ENCODE measurements at regions not wholly inside any gene's neighbourhood (a gene's known extent, or its start where the extent isn't known, plus 50 kb on each side); places are given as distances from the start of the nearest gene placed in this dataset.

DNA sequence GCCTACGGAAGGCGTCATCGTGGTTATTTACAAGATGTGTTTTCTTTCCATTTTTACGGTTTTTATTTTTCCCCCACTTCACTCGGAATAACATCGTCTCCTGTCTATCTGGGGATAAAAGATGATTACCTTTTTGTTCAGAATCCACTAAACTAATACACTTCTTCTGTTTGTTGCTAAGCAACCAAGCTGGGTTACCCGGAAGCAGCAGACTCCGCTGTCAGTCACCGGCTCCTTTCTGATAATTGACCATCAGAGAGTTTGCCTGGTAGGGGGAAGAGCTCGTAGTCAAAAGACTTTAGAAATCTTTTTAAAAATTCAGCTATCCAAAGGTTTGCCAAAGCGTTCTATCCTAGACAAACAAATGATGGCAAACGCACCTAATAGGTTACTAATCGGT lies 75.0 kb upstream of the SFMBT2 start:
- Mint-ChIP-seq H3K4me3 (peak overlapping the region; percentile 72), H3K36me3 (peaks cover 37% of the 10 kb centered on the region), H3K27ac (peak overlapping the region; percentile 99), H3K27me3 (no peaks in the 10 kb centered on the region), H3K4me1 (peaks cover 84% of the 10 kb centered on the region), H3K9me3 (ENCODE audit: low read depth) (peaks cover 6% of the 10 kb centered on the region)
- CTCF ChIA-PET, result interaction anchor here (1.0 kb wide), 3 partner anchors 9 to 39 kb away, joined by 3 to 4 read pairs (median 4); no protein-coding TSS in a partner anchor
- ATAC-seq (no peak), DNase-seq (no peak)

DNA sequence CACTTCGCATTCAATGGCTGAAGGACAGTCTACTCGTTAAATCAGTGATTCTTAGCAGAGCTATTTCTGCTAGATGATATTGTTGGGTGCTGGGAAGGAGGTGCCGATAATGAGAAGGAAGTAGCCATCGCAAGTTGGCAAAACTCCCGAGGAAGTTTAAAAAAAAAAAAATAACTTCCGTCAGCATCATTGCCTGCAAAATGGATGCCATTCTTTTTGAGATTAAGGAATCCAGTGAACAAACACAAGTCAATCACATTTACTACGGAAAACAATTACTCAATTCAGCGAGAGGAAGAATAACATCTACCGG lies 74.4 kb upstream of the SFMBT2 start:
- Mint-ChIP-seq H3K4me3 (peak overlapping the region; percentile 72), H3K9me3 (ENCODE audit: low read depth) (peaks cover 6% of the 10 kb centered on the region), H3K27ac (peak overlapping the region; percentile 99), H3K36me3 (peaks cover 34% of the 10 kb centered on the region), H3K27me3 (no peaks in the 10 kb centered on the region), H3K4me1 (peaks cover 84% of the 10 kb centered on the region)
- ATAC-seq (no peak), DNase-seq (no peak)
- CTCF ChIA-PET, result interaction anchor here (0.6 to 1.7 kb wide), 9 partner anchors 8 to 74 kb away, joined by 3 to 12 read pairs (median 4); partner anchors contain the start of gene SFMBT2

DNA sequence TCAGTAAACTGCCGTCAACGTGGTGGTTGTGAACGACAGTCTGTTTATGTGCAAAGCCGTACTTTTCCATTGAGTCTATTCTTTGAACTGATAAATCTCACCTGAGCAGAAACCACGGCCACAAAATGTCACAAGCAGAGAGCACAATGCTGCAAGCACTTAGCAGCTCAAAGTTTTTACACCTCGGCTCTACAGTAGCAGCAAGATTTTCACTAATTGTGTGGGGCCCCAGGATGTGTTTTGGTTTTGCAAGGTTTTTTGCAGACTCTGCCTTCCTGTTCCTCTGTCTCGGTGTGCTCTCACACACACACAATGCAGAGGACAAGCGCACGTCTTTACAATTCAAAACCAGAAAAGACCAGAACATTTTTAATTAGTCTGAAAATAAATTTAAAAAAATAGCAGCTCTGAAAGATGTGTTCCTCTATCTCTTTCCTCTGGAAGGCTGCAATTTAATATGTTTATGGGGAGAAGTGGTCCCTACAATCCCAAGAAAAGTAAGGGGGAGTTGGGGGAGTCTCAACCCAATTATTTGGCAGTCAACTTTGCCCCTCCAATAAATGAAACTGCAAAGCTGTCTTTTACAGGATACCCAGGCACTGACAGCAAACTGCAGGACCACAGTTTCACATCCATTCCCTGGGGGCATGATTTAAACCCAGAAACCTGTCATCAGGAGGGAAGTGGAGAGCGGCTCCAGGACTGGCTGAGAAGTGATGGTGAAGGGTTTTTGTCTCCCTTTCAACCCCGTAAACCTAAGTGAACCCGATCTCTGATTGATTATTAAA lies 73.8 kb upstream of the SFMBT2 start:
- Mint-ChIP-seq H3K4me3 (peak overlapping the region; percentile 72), H3K9me3 (ENCODE audit: low read depth) (peaks cover 6% of the 10 kb centered on the region), H3K27ac (peak overlapping the region; percentile 99), H3K27me3 (no peaks in the 10 kb centered on the region), H3K4me1 (peaks cover 86% of the 10 kb centered on the region), H3K36me3 (peaks cover 31% of the 10 kb centered on the region)
- ATAC-seq (peak; percentile 92), DNase-seq (peak; percentile 93)
- CTCF ChIA-PET, result interaction anchor here (0.6 to 1.7 kb wide), 11 partner anchors 8 to 73 kb away, joined by 3 to 12 read pairs (median 3); partner anchors contain the start of gene SFMBT2

DNA sequence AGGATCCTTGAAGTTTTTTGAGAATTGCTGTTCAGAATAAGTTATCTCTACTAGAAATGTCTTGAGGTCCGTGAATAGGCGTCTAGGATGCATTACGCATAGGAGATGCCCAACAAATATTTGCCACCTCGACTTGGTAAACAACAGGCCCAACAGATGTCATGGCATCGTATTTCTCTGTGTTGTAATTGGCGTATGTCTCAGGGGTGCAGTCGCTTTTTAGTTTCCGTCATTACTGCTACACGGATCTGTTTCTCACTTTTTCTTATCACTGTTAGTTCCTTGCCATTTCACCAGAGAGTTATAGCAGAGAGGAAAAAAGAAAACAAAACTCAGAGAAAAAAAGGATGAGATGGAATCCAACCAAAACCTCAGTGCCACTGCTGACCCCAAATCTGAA lies 73.0 kb upstream of the SFMBT2 start:
- Mint-ChIP-seq H3K9me3 (ENCODE audit: low read depth) (peaks cover 6% of the 10 kb centered on the region), H3K4me3 (peak overlapping the region; percentile 53), H3K36me3 (peaks cover 31% of the 10 kb centered on the region), H3K27me3 (no peaks in the 10 kb centered on the region), H3K4me1 (peaks cover 84% of the 10 kb centered on the region), H3K27ac (peak overlapping the region; percentile 99)
- peak; percentile 8 for ATAC-seq
- DNase-seq, result peak; percentile 46
- CTCF ChIA-PET, result interaction anchor here (0.8 to 1.7 kb wide), 6 partner anchors 10 to 63 kb away, joined by 3 to 12 read pairs (median 4); no protein-coding TSS in a partner anchor

DNA sequence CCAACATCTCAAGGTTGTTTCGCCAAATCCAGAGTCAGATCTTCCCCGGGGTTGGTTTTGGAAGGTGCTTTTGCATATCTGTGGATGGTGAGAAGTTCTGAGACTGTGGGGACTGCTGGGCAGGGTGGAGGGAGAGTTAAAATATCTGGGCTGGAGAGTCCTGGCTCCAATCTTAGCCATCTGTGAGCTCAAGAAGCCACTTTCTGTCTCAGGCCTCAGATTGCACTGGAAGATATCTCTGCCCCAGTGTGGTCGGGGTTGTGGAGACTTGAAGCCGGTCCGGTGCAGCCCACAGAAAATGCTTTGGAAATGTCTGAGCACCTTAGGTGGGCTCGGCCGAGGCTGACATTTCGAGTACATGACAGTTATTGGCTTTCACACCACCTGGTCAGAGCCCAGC lies 72.2 kb upstream of the SFMBT2 start:
- Mint-ChIP-seq H3K4me3 (no peak overlapping the region), H3K4me1 (peaks cover 83% of the 10 kb centered on the region), H3K9me3 (ENCODE audit: low read depth) (peaks cover 6% of the 10 kb centered on the region), H3K36me3 (peaks cover 28% of the 10 kb centered on the region), H3K27ac (peak overlapping the region; percentile 99), H3K27me3 (no peaks in the 10 kb centered on the region)
- CTCF ChIA-PET, result interaction anchor here (1.0 to 1.8 kb wide), 3 partner anchors 10 to 45 kb away, joined by 3 to 4 read pairs (median 3); no protein-coding TSS in a partner anchor
- DNase-seq, result no peak
- ATAC-seq, result no peak

DNA sequence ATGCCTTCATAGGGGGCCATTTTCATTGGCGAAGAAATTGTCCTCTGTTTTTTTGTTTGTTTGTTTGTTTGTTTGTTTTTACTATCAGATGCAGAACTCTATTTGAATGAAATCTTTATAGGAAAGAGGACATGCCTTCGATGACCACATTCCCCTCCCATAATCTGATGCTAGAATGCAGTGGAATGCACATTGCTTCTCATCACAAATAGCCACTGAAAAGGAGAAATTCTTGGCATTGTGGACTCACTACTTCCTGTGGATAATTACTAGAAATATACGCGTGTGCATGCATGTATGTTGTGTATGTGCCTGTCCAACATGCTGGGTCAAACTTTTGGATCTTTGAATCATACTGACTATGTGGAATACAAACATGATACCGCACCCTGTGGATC lies 70.5 kb upstream of the SFMBT2 start:
- Mint-ChIP-seq H3K36me3 (peaks cover 27% of the 10 kb centered on the region), H3K4me3 (no peak overlapping the region)

DNA sequence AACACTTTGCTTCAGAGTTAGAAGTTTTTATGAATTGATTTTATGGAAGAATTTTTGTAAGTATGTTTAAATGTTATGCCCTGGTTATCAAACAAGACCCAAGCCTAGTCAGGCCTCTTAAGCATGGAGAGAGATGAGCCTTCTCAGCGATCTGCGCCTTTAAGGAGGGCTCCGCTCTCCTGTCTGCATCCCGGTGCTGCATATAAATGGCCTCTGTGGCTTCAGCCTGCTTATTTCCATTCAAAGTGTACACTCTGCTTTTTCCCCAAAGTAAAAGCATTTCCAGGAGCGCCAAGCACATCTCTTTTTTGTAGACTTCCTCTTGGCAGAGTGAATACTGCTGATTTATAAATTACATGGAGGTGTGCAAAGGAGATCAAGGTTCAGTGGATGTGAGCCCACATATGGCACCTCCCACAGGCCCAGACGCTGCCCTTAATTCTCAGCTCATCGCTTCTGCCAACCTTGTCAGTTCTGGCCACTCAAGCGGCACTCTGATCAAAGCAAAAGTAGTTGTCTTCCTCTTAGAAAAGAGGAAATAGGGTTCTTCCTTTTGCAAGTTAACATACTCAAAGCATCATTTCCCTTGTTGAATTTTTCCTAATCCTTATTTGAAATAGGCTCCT lies 70.0 kb upstream of the SFMBT2 start:
- Mint-ChIP-seq H3K27ac (peak overlapping the region; percentile 83), H3K4me3 (no peak overlapping the region), H3K9me3 (ENCODE audit: low read depth) (no peaks in the 10 kb centered on the region), H3K27me3 (no peaks in the 10 kb centered on the region), H3K4me1 (peaks cover 72% of the 10 kb centered on the region), H3K36me3 (peaks cover 27% of the 10 kb centered on the region)
- CTCF ChIA-PET, result interaction anchor here (0.7 to 1.4 kb wide), 4 partner anchors 8 to 69 kb away, joined by 3 to 4 read pairs (median 4); no protein-coding TSS in a partner anchor
- DNase-seq (no peak), ATAC-seq (no peak)

More for the DNA sequence above, 70.5 kb upstream of the SFMBT2 start:
- CTCF ChIA-PET, result no interaction called here
- Mint-ChIP-seq H3K27me3 (no peaks in the 10 kb centered on the region), H3K4me1 (peaks cover 76% of the 10 kb centered on the region), H3K27ac (peak overlapping the region; percentile 83), H3K9me3 (ENCODE audit: low read depth) (no peaks in the 10 kb centered on the region)
- ATAC-seq (no peak), DNase-seq (no peak)

DNA sequence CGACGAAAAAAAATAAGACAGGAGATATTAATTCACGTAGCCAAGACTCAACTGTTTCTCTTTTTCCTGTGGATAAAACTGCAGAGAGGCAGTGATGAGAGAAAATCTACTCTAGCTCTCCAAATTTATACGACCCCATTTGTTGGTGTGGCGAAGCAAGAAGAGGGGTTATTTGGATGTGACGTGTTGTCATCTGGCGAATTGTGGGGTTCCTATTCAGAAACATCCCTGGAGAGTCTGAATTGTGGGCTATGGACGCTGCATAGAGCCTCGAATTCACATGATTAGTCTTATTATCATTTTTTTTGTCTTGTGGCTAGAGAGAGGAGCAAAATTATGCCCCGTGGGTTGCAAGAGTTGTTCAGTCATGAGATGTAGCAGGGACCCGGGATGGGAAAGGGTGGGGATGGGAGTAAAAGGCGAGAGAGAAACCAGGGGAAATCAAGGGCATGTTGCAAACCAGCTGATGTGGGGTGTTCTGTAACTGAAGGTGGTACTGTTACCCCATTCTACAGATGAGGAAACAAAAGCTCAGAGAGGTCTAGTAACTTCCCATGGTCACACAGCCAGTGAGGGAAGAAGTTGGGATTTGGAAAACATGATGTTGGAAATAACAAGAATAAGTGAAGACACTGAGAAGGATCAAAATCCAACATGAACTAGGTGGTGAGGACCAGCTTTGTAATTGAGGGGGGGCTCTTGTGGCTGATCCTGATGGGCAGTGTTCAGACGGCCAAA lies 69.2 kb upstream of the SFMBT2 start:
- DNase-seq, result no peak
- no peak for ATAC-seq
- CTCF ChIA-PET, result interaction anchor here (0.7 to 1.4 kb wide), 4 partner anchors 9 to 68 kb away, joined by 3 to 4 read pairs (median 4); no protein-coding TSS in a partner anchor
- Mint-ChIP-seq H3K9me3 (ENCODE audit: low read depth) (no peaks in the 10 kb centered on the region), H3K27ac (peak overlapping the region; percentile 83), H3K36me3 (peaks cover 23% of the 10 kb centered on the region), H3K4me1 (peaks cover 64% of the 10 kb centered on the region), H3K4me3 (no peak overlapping the region), H3K27me3 (no peaks in the 10 kb centered on the region)

DNA sequence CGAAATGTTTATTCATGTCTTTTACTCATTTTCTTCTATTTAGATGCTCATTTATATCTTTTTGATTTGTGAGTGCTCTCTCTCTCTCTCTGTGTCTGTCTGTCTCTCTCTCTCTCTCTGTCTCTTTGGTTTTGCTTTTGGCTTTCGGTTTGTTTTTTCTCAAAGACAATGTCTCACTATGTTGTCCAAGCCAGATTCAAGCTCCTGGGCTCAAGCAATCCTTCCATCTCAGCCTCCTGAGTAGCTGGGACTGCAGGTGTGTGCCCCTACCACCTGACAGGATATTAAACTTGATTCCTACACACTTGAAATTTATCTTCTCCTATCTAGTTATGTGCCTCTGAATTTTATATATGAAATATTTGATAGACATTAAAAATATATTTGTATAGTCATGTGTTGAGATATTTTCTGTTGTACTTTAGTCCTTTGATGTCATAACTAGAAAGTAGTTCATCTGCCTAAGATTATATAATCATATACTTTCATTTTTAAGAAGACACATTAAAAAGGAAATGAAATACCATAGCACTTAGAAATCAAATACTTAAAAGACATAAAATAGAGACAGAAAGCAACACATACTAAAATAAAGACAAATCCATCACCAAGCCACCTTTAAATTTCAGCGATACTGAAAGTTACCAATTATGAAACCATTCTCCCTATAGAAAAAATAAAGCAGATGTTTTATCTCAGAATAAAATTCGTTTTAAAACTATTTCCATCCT lies 68.1 kb upstream of the SFMBT2 start:
- Mint-ChIP-seq H3K9me3 (ENCODE audit: low read depth) (no peaks in the 10 kb centered on the region), H3K4me3 (peak overlapping the region; percentile 48), H3K4me1 (peaks cover 54% of the 10 kb centered on the region), H3K27ac (peak overlapping the region; percentile 53), H3K36me3 (peaks cover 22% of the 10 kb centered on the region), H3K27me3 (no peaks in the 10 kb centered on the region)
- CTCF ChIA-PET, result no interaction called here
- ATAC-seq (peak; percentile 32), DNase-seq (no peak)

DNA sequence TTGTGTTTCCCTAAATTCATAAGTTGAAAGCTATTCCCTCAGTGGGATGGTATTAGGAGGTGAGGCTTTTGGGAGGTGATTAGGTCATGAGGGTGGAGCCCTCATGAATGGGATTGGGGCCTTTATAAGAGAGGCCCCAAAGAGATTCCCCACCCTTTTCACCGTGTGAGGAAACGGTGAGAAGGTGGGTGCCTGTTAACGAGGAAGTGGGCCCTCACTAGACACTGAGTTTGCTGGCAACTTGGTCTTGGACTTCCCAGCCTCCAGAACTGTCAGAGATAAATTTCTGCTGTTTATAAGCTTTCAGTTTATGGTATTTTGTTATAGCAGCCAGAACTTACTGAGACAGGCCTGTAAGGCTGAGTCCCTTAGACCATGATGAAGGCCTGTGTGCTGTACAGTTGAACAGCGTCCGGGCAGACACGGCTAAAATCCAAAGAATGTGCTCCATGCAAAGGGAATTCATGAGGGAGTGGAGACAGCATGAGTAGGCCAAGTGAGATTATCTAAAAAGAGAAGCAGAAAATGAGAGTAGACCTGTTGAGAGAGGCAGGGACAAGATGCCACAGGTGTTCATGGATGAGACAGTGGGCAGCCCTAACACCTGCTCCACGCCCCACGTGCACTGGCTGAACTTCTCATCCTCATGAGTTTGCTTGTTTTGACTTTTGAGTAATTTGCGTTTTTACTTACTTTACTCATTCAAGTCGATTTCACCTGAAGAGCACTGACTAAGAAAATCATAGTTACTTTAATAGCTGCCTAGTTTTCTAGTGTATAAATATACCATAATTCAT lies 66.9 kb upstream of the SFMBT2 start:
- peaks cover 2% of the 10 kb centered on the region for H3K9me3 Mint-ChIP-seq (ENCODE audit: low read depth)
- peaks cover 45% of the 10 kb centered on the region for H3K4me1 Mint-ChIP-seq
- no peak overlapping the region for H3K27ac Mint-ChIP-seq
- CTCF ChIA-PET, result no interaction called here
- H3K4me3 Mint-ChIP-seq, result no peak overlapping the region
- no peak for DNase-seq
- H3K36me3 Mint-ChIP-seq, result peaks cover 15% of the 10 kb centered on the region
- no peaks in the 10 kb centered on the region for H3K27me3 Mint-ChIP-seq
- ATAC-seq, result no peak

DNA sequence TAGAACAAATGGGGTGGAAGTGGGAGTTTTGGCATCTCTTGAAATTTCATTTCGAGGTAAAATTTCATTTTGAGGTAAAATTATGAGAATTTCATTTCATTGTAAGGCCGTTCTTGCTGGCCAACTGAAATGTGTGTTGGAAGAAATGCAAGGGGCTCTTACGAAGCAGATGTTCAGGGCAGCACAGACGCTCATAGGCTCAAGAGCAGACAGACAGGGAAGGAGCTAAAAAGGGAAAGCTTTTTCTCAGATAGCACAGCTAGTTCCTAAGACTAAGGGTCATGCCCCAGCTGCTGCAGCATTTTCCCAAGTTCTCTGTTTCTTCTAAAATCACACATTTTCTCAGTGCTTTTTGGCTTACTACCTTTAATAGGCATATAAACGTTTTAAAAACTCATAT lies 65.1 kb upstream of the SFMBT2 start:
- Mint-ChIP-seq H3K27me3 (no peaks in the 10 kb centered on the region), H3K4me1 (peaks cover 43% of the 10 kb centered on the region)
- CTCF ChIA-PET, result interaction anchor here (0.9 kb wide), 1 partner anchor 9 kb away, joined by 3 read pairs; no protein-coding TSS in a partner anchor

More for the DNA sequence above, 65.1 kb upstream of the SFMBT2 start:
- no peak for ATAC-seq
- H3K36me3 Mint-ChIP-seq, result peaks cover 9% of the 10 kb centered on the region
- H3K9me3 Mint-ChIP-seq (ENCODE audit: low read depth), result peaks cover 2% of the 10 kb centered on the region
- H3K27ac Mint-ChIP-seq, result no peak overlapping the region
- DNase-seq, result no peak
- H3K4me3 Mint-ChIP-seq, result no peak overlapping the region

Data from activated CD8-positive, alpha-beta memory T cell treated with anti-CD3 and anti-CD28 coated beads, Interleukin-2, amount 10 ng/mL, durations not matched to agents 7 days and 5 days (primary cell).